Neuronal stem cell (in vitro differentiated cells): ENCODE measurements at regions not wholly inside any gene's neighbourhood (a gene's known extent, or its start where the extent isn't known, plus 50 kb on each side); places are given as distances from the start of the nearest gene placed in this dataset.
"Not testable (repeated sequence)": the region's sequence is repeated elsewhere in the genome, so short reads cannot be mapped to it uniquely, and the experiment has no call there.

Experiments
- DNase-seq: peaks from one replicate; pipeline ENCODE4 v3.0.0-alpha.2; 2013; ENCODE audit warnings: low spot score
- H2AFZ ChIP-seq: one replicate; pipeline ENCODE4 v1.6.1; 2013; ENCODE audit warnings: mild to moderate bottlenecking, low read length, inconsistent platforms
- H2AK5ac ChIP-seq: 2 replicates; pipeline ENCODE4 v1.6.1; 2013; ENCODE audit warnings: low read depth, mild to moderate bottlenecking, inconsistent platforms, low read length, moderate library complexity, mixed read lengths
- H2BK120ac ChIP-seq: 2 replicates; pipeline ENCODE4 v1.6.1; 2013; ENCODE audit warnings: low read depth, mild to moderate bottlenecking, inconsistent platforms, low read length, moderate library complexity, mixed read lengths
- H2BK12ac ChIP-seq: one replicate; pipeline ENCODE4 v1.6.1; 2013; ENCODE audit warnings: low read length, inconsistent platforms
- H2BK15ac ChIP-seq: 2 replicates; pipeline ENCODE4 v1.6.1; 2013; ENCODE audit warnings: mild to moderate bottlenecking, low read length, inconsistent platforms, mixed read lengths
- H2BK5ac ChIP-seq: one replicate; pipeline ENCODE4 v1.6.1; 2013; ENCODE audit warnings: inconsistent platforms, mild to moderate bottlenecking, low read length, moderate library complexity
- H3K14ac ChIP-seq: one replicate; pipeline ENCODE4 v1.6.1; 2013; ENCODE audit warnings: low read length, inconsistent platforms
- H3K18ac ChIP-seq: 2 replicates; pipeline ENCODE4 v1.6.1; 2013; ENCODE audit warnings: low read length, inconsistent platforms
- H3K23ac ChIP-seq: 2 replicates; pipeline ENCODE4 v1.6.1; 2013; ENCODE audit warnings: low read depth, mild to moderate bottlenecking, mixed read lengths, low read length, inconsistent platforms; ENCODE audit not compliant: poor library complexity
- H3K27ac ChIP-seq: replicated peaks from 3 replicates; pipeline ENCODE4 v1.5.1; 2013; ENCODE audit warnings: low read length, inconsistent platforms
- H3K27me3 ChIP-seq, 3 experiments: 2 replicates each; pipeline ENCODE4 v1.6.1; 2013; ENCODE audit warnings: low read length in 3 of 3, mild to moderate bottlenecking in 2 of 3, inconsistent platforms in 1 of 3, low read depth in 1 of 3, mixed read lengths in 1 of 3, moderate library complexity in 1 of 3; ENCODE audit not compliant: control insufficient read depth in 3 of 3, insufficient read depth in 3 of 3
- H3K36me3 ChIP-seq, 2 donors: replicated peaks in 1 of 2; 2 replicates each; pipeline ENCODE4 v1.6.1; 2013; ENCODE audit warnings: low read length in 2 of 2; ENCODE audit not compliant: control insufficient read depth in 2 of 2, insufficient read depth in 2 of 2
- H3K4ac ChIP-seq: 2 replicates; pipeline ENCODE4 v1.6.1; 2013; ENCODE audit warnings: inconsistent platforms, mild to moderate bottlenecking, low read length, moderate library complexity
- H3K4me1 ChIP-seq, 2 donors: 1 replicate in 1 of 2; 2 replicates in 1 of 2; pipeline ENCODE4 v1.6.1; 2013; ENCODE audit warnings: low read length in 2 of 2, low read depth in 1 of 2; ENCODE audit not compliant: control insufficient read depth in 2 of 2, insufficient read depth in 1 of 2
- H3K4me2 ChIP-seq: one replicate; pipeline ENCODE4 v1.6.1; 2013; ENCODE audit warnings: mild to moderate bottlenecking, low read length, inconsistent platforms; ENCODE audit not compliant: insufficient read depth, poor library complexity, severe bottlenecking
- H3K4me3 ChIP-seq, 2 donors: 2 replicates each; pipeline ENCODE4 v1.5.1; 2013; ENCODE audit warnings: low read length in 2 of 2, mild to moderate bottlenecking in 2 of 2, inconsistent platforms in 1 of 2, moderate library complexity in 1 of 2
- H3K79me1 ChIP-seq: one replicate; pipeline ENCODE4 v1.6.1; 2013; ENCODE audit warnings: low read depth, mild to moderate bottlenecking, inconsistent platforms, low read length, moderate library complexity
- H3K9ac ChIP-seq: one replicate; pipeline ENCODE4 v1.6.1; 2013; ENCODE audit warnings: mild to moderate bottlenecking, low read depth, low read length, inconsistent platforms; ENCODE audit not compliant: poor library complexity
- H3K9me3 ChIP-seq, 2 donors: replicated peaks in 1 of 2; 2 replicates each; pipeline versions ENCODE3 to v1.6.1; 2013; ENCODE audit warnings: low read length in 2 of 2, mild to moderate bottlenecking in 2 of 2, inconsistent platforms in 1 of 2, low read depth in 1 of 2, mixed read lengths in 1 of 2, moderate library complexity in 1 of 2; ENCODE audit not compliant: control insufficient read depth in 2 of 2, insufficient read depth in 1 of 2
- H4K8ac ChIP-seq: one replicate; pipeline ENCODE4 v1.6.1; 2013; ENCODE audit warnings: low read depth, mild to moderate bottlenecking, inconsistent platforms, low read length, moderate library complexity
- H4K91ac ChIP-seq: one replicate; pipeline ENCODE4 v1.6.1; 2013; ENCODE audit warnings: low read length, low read depth, mild to moderate bottlenecking, inconsistent platforms; ENCODE audit not compliant: poor library complexity
- WGBS, 2 donors: extraction: QIAGEN DNeasy Blood & Tissue Kit; methylation state at CpG; one replicate each; pipeline ENCODE4 v1.1.7; 2013; ENCODE audit warnings: missing lambda C conversion rate in 2 of 2, mixed read lengths in 1 of 2; ENCODE audit not compliant: insufficient read length in 2 of 2, insufficient replicate concordance in 1 of 2; ENCODE audit errors: extremely low coverage in 2 of 2; 5-methylcytosine and 5-hydroxymethylcytosine counted together

DNA sequence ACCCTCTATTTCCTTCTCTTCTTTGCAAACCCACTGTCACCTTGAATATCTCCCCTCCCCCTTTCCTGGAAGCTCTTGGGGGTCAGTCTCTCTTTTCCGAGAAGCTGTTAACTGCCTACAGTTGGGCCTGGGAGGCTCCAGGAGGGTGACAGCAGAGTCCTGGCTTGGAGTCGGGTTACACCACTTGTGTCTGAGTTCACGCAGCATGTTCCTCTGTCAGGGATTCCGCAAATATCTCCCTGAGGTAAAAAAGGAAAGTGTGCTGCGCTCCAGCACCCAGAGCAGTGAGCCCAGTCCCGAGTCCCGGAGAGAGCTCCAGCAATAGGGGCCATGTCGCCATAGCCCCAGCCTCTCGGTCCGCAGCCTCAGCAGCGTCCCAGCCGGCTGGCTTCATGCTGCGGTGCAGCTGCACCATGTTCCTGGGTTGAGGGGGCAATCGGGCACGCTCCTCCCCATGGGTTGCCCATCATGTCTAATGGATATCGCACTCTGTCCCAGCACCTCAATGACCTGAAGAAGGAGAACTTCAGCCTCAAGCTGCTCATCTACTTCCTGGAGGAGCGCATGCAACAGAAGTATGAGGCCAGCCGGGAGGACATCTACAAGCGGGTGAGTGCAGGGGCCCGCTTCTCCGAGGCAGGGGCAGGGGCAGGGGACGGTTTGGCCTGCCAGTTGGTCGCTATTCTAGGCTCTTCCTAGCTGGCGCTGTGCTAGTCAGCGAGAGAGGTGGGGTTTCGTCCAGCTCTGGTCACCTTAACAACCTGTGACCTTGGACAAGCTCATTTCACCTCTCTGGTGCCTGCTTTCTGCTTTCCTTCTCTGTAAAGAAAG is 101.3 kb upstream of the SEC22B start:
- WGBS, 2 donors: no CpG with 5 or more reads among the region's 26 CpGs
- H3K27me3 ChIP-seq, H3K14ac ChIP-seq: not testable (repeated sequence)

DNA sequence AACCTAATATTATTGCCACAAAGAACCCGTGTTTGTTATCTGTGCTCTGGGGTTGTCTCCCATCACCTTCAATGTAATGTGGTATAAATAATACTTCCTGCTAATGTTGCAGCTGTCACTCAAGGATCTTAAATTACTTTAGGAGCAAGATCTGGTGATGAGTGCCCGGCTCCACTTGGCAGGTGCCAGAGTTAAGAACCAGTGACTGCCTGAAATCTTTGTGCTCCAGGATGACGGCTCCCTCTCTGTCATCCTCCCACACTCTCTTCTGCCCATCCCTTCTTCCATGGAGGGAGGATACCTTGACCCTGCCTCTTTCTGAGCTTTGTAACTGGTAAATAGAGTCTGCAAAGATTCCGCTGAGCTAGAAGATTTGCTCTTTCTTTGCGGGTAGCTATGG is 100.4 kb upstream of the SEC22B start:
- H3K14ac ChIP-seq, DNase-seq, H3K9ac ChIP-seq, H3K36me3 ChIP-seq, H3K18ac ChIP-seq, H3K4me2 ChIP-seq, H3K23ac ChIP-seq, H4K91ac ChIP-seq, H2BK5ac ChIP-seq, H3K4me1 ChIP-seq, H3K9me3 ChIP-seq, H2AK5ac ChIP-seq, H3K27me3 ChIP-seq, H2AFZ ChIP-seq, H2BK120ac ChIP-seq, H3K4me3 ChIP-seq, H3K27ac ChIP-seq, H4K8ac ChIP-seq, H3K79me1 ChIP-seq, H2BK15ac ChIP-seq, H2BK12ac ChIP-seq, H3K4ac ChIP-seq: not testable (repeated sequence)
- no CpG with 5 or more reads among the region's 5 CpGs for WGBS, 2 donors

More for the DNA sequence above, 101.3 kb upstream of the SEC22B start:
- not testable (repeated sequence) for H3K79me1 ChIP-seq, H3K9ac ChIP-seq, H2BK120ac ChIP-seq, H3K27ac ChIP-seq, H3K4me2 ChIP-seq, H3K9me3 ChIP-seq, H3K4ac ChIP-seq, H2AFZ ChIP-seq, H3K4me1 ChIP-seq, H2AK5ac ChIP-seq, H4K8ac ChIP-seq, H3K36me3 ChIP-seq, H4K91ac ChIP-seq, H3K4me3 ChIP-seq, H2BK5ac ChIP-seq, H2BK12ac ChIP-seq, H3K18ac ChIP-seq, H3K23ac ChIP-seq, DNase-seq, H2BK15ac ChIP-seq

DNA sequence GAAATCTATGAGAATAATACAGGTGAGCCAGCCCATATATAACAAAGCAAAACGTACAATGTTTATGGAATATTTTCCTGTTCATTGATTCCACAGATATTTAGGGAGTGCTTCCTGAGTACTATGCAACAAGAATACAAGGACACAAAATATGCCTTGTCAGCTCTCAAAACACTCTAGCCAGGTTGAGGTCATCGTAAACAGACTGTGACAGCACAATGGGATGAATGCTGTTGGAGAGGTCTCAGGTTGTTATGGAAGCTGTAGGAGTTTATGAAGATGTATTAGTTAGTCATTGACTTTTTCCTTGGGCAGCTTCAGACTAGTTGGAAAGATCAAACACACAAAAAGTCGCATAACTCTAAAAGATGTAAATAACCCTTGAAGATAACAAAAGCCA is 98.1 kb upstream of the SEC22B start:
- H4K91ac ChIP-seq, H3K18ac ChIP-seq, H3K4me1 ChIP-seq, H2AFZ ChIP-seq, H3K14ac ChIP-seq, H4K8ac ChIP-seq, H3K9ac ChIP-seq, H3K36me3 ChIP-seq, H3K4me2 ChIP-seq, H3K9me3 ChIP-seq, H3K27ac ChIP-seq, H2BK5ac ChIP-seq, H2BK120ac ChIP-seq, H3K79me1 ChIP-seq, H3K27me3 ChIP-seq, DNase-seq, H3K23ac ChIP-seq, H3K4me3 ChIP-seq, H3K4ac ChIP-seq, H2BK12ac ChIP-seq, H2AK5ac ChIP-seq, H2BK15ac ChIP-seq: not testable (repeated sequence)
- no CpG with 5 or more reads among the region's 3 CpGs for WGBS, 2 donors

DNA sequence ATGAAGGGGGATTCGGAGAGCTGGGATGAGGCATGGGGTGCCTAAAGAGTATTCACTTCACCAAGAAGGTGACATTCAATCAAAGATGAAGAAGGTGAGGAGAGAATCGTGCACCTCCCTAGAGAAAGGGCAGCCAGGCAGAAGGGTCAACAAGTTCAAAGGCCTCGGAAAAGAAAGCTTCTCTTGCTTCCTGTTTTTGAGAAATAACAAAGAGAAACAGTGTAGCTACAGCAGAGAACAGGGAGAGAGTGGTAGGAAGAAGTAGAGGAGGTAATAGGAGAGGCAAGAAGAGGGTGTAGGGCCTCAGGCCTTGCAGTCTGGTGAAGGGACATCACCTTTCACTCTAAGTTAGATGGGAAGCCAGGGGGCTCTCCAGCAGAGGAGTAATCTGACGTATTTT is 97.0 kb upstream of the SEC22B start:
- not testable (repeated sequence) for H2BK12ac ChIP-seq, H3K79me1 ChIP-seq, H2AK5ac ChIP-seq, H4K91ac ChIP-seq, H4K8ac ChIP-seq, H3K4ac ChIP-seq, H3K36me3 ChIP-seq, H3K4me2 ChIP-seq, H3K23ac ChIP-seq, H3K27me3 ChIP-seq, H3K9me3 ChIP-seq, H2BK15ac ChIP-seq, H3K4me3 ChIP-seq, DNase-seq, H3K9ac ChIP-seq, H3K14ac ChIP-seq, H3K18ac ChIP-seq, H2BK120ac ChIP-seq, H2AFZ ChIP-seq, H3K27ac ChIP-seq, H3K4me1 ChIP-seq, H2BK5ac ChIP-seq
- no CpG with 5 or more reads among the region's 4 CpGs for WGBS, 2 donors
